PC-9 (cell line): ENCODE measurements at regions not wholly inside any gene's neighbourhood (a gene's known extent, or its start where the extent isn't known, plus 50 kb on each side); places are given as distances from the start of the nearest gene placed in this dataset.

Source experiments
- BruUV-seq: library from RNA; stranded (reverse); fragments of 400-500 nt; replicated peaks from 2 replicates; lab custom pipeline; 2021; lab: Mats Ljungman, UMichigan
- CTCF ChIA-PET: fragments of 300-600 bp; sonication (Branson Sonifier 250); formaldehyde crosslinking; loops from one replicate; lab custom pipeline; 2022; ENCODE audit warnings: antibody characterized with exemption; lab: Charles Lee
- POLR2A ChIA-PET: fragments of 300-600 bp; sonication (Branson Sonifier 250); formaldehyde crosslinking; loops from one replicate; lab custom pipeline; 2022; ENCODE audit warnings: antibody characterized with exemption; ENCODE audit not compliant: unreplicated experiment; lab: Charles Lee
- DNase-seq, 2 experiments: peaks; one replicate each; pipeline versions ENCODE4 v3.0.0 to v3.0.0-alpha.2; 2015 to 2022; ENCODE audit warnings: mixed read lengths in 1 of 2
- H2AFZ ChIP-seq: fragments of 200-600 bp; sonication (generic); 2 replicates; pipeline ENCODE4 v1.8.1; 2017; ENCODE audit warnings: antibody characterized with exemption
- H3F3A ChIP-seq: fragments of 200-600 bp; sonication (generic); 2 replicates; pipeline ENCODE4 v1.8.1; 2017; ENCODE audit warnings: antibody characterized with exemption, mild to moderate bottlenecking, low read depth; ENCODE audit not compliant: insufficient read depth
- H3K27ac ChIP-seq: fragments of 200-600 bp; sonication (generic); 2 replicates; pipeline ENCODE4 v1.6.1; 2016; ENCODE audit warnings: mixed run types
- H3K27me3 ChIP-seq: fragments of 200-600 bp; sonication (generic); 2 replicates; pipeline ENCODE4 v1.6.1; 2016; ENCODE audit warnings: low read depth, mixed run types; ENCODE audit not compliant: insufficient read depth
- H3K36me3 ChIP-seq: fragments of 200-600 bp; sonication (generic); 2 replicates; pipeline ENCODE4 v1.6.1; 2016; ENCODE audit warnings: low read depth, mixed run types
- H3K4me1 ChIP-seq: fragments of 200-600 bp; sonication (generic); replicated peaks from 2 replicates; pipeline ENCODE4 v1.6.1; 2016; ENCODE audit warnings: mixed run types; ENCODE audit not compliant: insufficient read depth
- H3K4me2 ChIP-seq: fragments of 200-600 bp; sonication (generic); 2 replicates; pipeline ENCODE4 v1.6.1; 2017; ENCODE audit warnings: mixed run types
- H3K4me3 ChIP-seq: fragments of 200-600 bp; sonication (generic); 2 replicates; pipeline ENCODE4 v1.6.1; 2016; ENCODE audit warnings: mixed run types
- H3K79me2 ChIP-seq: fragments of 200-600 bp; sonication (generic); 2 replicates; pipeline ENCODE4 v1.6.1; 2017; ENCODE audit warnings: low read depth, mixed run types
- H3K9me2 ChIP-seq: fragments of 200-600 bp; sonication (generic); 2 replicates; pipeline ENCODE4 v1.8.1; 2017; ENCODE audit warnings: mild to moderate bottlenecking; ENCODE audit not compliant: insufficient read depth
- H3K9me3 ChIP-seq: fragments of 200-600 bp; sonication (generic); 2 replicates; pipeline ENCODE4 v1.8.1; 2016; ENCODE audit warnings: low read depth; ENCODE audit not compliant: insufficient read depth
- H4K20me1 ChIP-seq: fragments of 200-600 bp; sonication (generic); 2 replicates; pipeline ENCODE4 v1.8.1; 2017; ENCODE audit not compliant: insufficient read depth
- CTCF ChIP-seq: fragments of 200-600 bp; sonication (generic); conservative IDR thresholded peaks from 2 replicates; pipeline ENCODE4 v1.6.1; 2017; ENCODE audit warnings: mixed run types, antibody characterized with exemption, mild to moderate bottlenecking, moderate library complexity
- EZH2 ChIP-seq: fragments of 200-600 bp; sonication (generic); IDR thresholded peaks from 2 replicates; pipeline ENCODE4 v1.8.0; 2017; ENCODE audit warnings: antibody characterized with exemption, low read depth
- intact Hi-C: fragments of 100-400 bp; cut with micrococcal nuclease; formaldehyde crosslinking; loops from one replicate; pipeline ENCODE4 v1.10.0; 2022; ENCODE audit not compliant: unreplicated experiment

GRCh38 chr2:48258481-48259149 is 55.9 kb upstream of the FOXN2 start:
- no peaks in the 10 kb centered on the region for H3K9me3 ChIP-seq
- H3K4me2 ChIP-seq: no peak overlapping the region
- H3K27me3 ChIP-seq: no peaks in the 10 kb centered on the region
- ChIA-PET CTCF (no interaction called here), POLR2A (no interaction called here)
- no peaks in the 10 kb centered on the region for H3K79me2 ChIP-seq
- H2AFZ ChIP-seq: no peak overlapping the region
- no peaks in the 10 kb centered on the region for H3K4me1 ChIP-seq
- H3K4me3 ChIP-seq: no peak overlapping the region
- no peak for DNase-seq
- TF ChIP-seq EZH2: no peak
- no peak overlapping the region for H3K27ac ChIP-seq
- BruUV-seq: no TSS peak
- H3K36me3 ChIP-seq: no peaks in the 10 kb centered on the region
- intact Hi-C loops: no loop called here
- H3F3A ChIP-seq: no peaks in the 10 kb centered on the region
- H4K20me1 ChIP-seq: no peaks in the 10 kb centered on the region
- H3K9me2 ChIP-seq: no peaks in the 10 kb centered on the region; the same call in 1 of the 2 replicates

- no peaks in the 10 kb centered on the region for H4K20me1 ChIP-seq
- H3K36me3 ChIP-seq: no peaks in the 10 kb centered on the region
- no peaks in the 10 kb centered on the region for H3K9me3 ChIP-seq
- DNase-seq: no peak
- intact Hi-C loops: no loop called here
- ChIA-PET CTCF (no interaction called here), POLR2A (no interaction called here)
- H3K79me2 ChIP-seq: no peaks in the 10 kb centered on the region
- no peak overlapping the region for H3K4me2 ChIP-seq
- no peaks in the 10 kb centered on the region for H3F3A ChIP-seq
- no peak overlapping the region for H3K27ac ChIP-seq
- H3K27me3 ChIP-seq: no peaks in the 10 kb centered on the region
- H3K4me3 ChIP-seq: no peak overlapping the region
- no peak for TF ChIP-seq EZH2
- TF ChIP-seq CTCF: no peak
- H3K4me1 ChIP-seq: no peaks in the 10 kb centered on the region
- no peak overlapping the region; the same call in 1 of the 2 replicates for H2AFZ ChIP-seq
- H3K9me2 ChIP-seq: no peaks in the 10 kb centered on the region; the same call in 1 of the 2 replicates
- no TSS peak for BruUV-seq
These were observed 54.7 kb upstream of the FOXN2 start for GRCh38 chr2:48259811-48260210.

GRCh38 chr2:48264627-48265026 is 49.9 kb upstream of the FOXN2 start:
- H3K4me1 ChIP-seq: no peaks in the 10 kb centered on the region
- no peak overlapping the region for H3K4me2 ChIP-seq
- no peaks in the 10 kb centered on the region for H3K79me2 ChIP-seq
- BruUV-seq: no TSS peak
- H3F3A ChIP-seq: no peaks in the 10 kb centered on the region
- H3K4me3 ChIP-seq: no peak overlapping the region
- no peak for DNase-seq
- no peaks in the 10 kb centered on the region for H3K36me3 ChIP-seq
- intact Hi-C loops: no loop called here
- H4K20me1 ChIP-seq: no peaks in the 10 kb centered on the region
- ChIA-PET CTCF (no interaction called here), POLR2A (no interaction called here)
- TF ChIP-seq EZH2 (no peak), CTCF (no peak)
- no peaks in the 10 kb centered on the region for H3K27me3 ChIP-seq
- H3K9me2 ChIP-seq: no peaks in the 10 kb centered on the region
- no peaks in the 10 kb centered on the region for H3K9me3 ChIP-seq
- H3K27ac ChIP-seq: no peak overlapping the region
- H2AFZ ChIP-seq: no peak overlapping the region
